H9 (cell line): ENCODE measurements at regions not wholly inside any gene's neighbourhood (a gene's known extent, or its start where the extent isn't known, plus 50 kb on each side); places are given as distances from the start of the nearest gene placed in this dataset.

Source experiments
- DNase-seq: peaks from one replicate; pipeline ENCODE4 v3.0.0-alpha.2; 2017
- H2AFZ ChIP-seq: one replicate; pipeline ENCODE4 v1.6.1; 2013; ENCODE audit warnings: mild to moderate bottlenecking, low read length, control low read depth, moderate library complexity
- H2AK5ac ChIP-seq: 2 replicates; pipeline ENCODE4 v1.6.1; 2013; ENCODE audit warnings: low read length, control low read depth, mixed read lengths; ENCODE audit not compliant: insufficient read length
- H2BK120ac ChIP-seq: one replicate; pipeline ENCODE4 v1.6.1; 2013; ENCODE audit warnings: low read depth, mild to moderate bottlenecking, low read length, control low read depth, inconsistent platforms; ENCODE audit not compliant: poor library complexity, severe bottlenecking
- H2BK12ac ChIP-seq: 2 replicates; pipeline ENCODE4 v1.6.1; 2013; ENCODE audit warnings: low read length, control low read depth, mixed read lengths, low read depth; ENCODE audit not compliant: insufficient read length
- H2BK15ac ChIP-seq: 2 replicates; pipeline ENCODE4 v1.6.1; 2013; ENCODE audit warnings: low read depth, low read length, control low read depth
- H2BK20ac ChIP-seq: one replicate; pipeline ENCODE4 v1.6.1; 2013; ENCODE audit warnings: low read depth, mild to moderate bottlenecking, low read length, control low read depth, inconsistent platforms; ENCODE audit not compliant: poor library complexity, severe bottlenecking
- H2BK5ac ChIP-seq: 2 replicates; pipeline ENCODE4 v1.6.1; 2013; ENCODE audit warnings: low read length, control low read depth, mixed read lengths; ENCODE audit not compliant: insufficient read length
- H3K14ac ChIP-seq: 2 replicates; pipeline ENCODE4 v1.6.1; 2013; ENCODE audit warnings: low read length, control low read depth; ENCODE audit not compliant: insufficient read depth
- H3K18ac ChIP-seq: 2 replicates; pipeline ENCODE4 v1.6.1; 2013; ENCODE audit warnings: low read depth, mild to moderate bottlenecking, mixed read lengths, low read length, control low read depth; ENCODE audit not compliant: insufficient read length
- H3K23ac ChIP-seq: 2 replicates; pipeline ENCODE4 v1.6.1; 2013; ENCODE audit warnings: low read length, control low read depth, mixed read lengths, low read depth; ENCODE audit not compliant: insufficient read length
- H3K23me2 ChIP-seq: 2 replicates; pipeline ENCODE4 v1.6.1; 2013; ENCODE audit warnings: low read depth, mild to moderate bottlenecking, mixed read lengths, low read length, control low read depth; ENCODE audit not compliant: insufficient read length, poor library complexity, severe bottlenecking
- H3K27ac ChIP-seq: 2 replicates; pipeline ENCODE4 v1.5.1; 2013; ENCODE audit warnings: low read length, control low read depth, mixed read lengths, low read depth; ENCODE audit not compliant: insufficient read length
- H3K27me3 ChIP-seq: 2 replicates; pipeline ENCODE4 v1.6.1; 2013; ENCODE audit warnings: low read length, control low read depth, inconsistent platforms; ENCODE audit not compliant: insufficient read depth
- H3K4ac ChIP-seq: 2 replicates; pipeline ENCODE4 v1.6.1; 2013; ENCODE audit warnings: low read depth, mild to moderate bottlenecking, control low read depth, inconsistent platforms, low read length, moderate library complexity
- H3K4me1 ChIP-seq: 2 replicates; pipeline ENCODE4 v1.6.1; 2013; ENCODE audit warnings: low read length, control low read depth, inconsistent platforms; ENCODE audit not compliant: insufficient read depth
- H3K4me2 ChIP-seq: 2 replicates; pipeline ENCODE4 v1.6.1; 2013; ENCODE audit warnings: low read length, control low read depth, mixed read lengths; ENCODE audit not compliant: insufficient read length, insufficient read depth
- H3K56ac ChIP-seq: 2 replicates; pipeline ENCODE4 v1.6.1; 2013; ENCODE audit warnings: low read depth, mild to moderate bottlenecking, mixed read lengths, low read length, control low read depth; ENCODE audit not compliant: insufficient read length
- H3K79me1 ChIP-seq: 2 replicates; pipeline ENCODE4 v1.6.1; 2013; ENCODE audit warnings: low read depth, mild to moderate bottlenecking, moderate library complexity, low read length, control low read depth, inconsistent platforms; ENCODE audit not compliant: insufficient read depth, poor library complexity, severe bottlenecking
- H3K79me2 ChIP-seq: 2 replicates; pipeline ENCODE4 v1.6.1; 2013; ENCODE audit warnings: low read length, control low read depth, inconsistent platforms; ENCODE audit not compliant: insufficient read depth
- H3K9ac ChIP-seq: 2 replicates; pipeline ENCODE4 v1.6.1; 2013; ENCODE audit warnings: low read length, control low read depth, mixed read lengths; ENCODE audit not compliant: insufficient read length; ENCODE audit errors: extremely low read depth
- H3K9me3 ChIP-seq: one replicate; pipeline ENCODE4 v1.6.1; 2013; ENCODE audit warnings: low read depth, low read length, inconsistent platforms; ENCODE audit not compliant: control insufficient read depth
- H3T11ph ChIP-seq: one replicate; pipeline ENCODE4 v1.6.1; 2013; ENCODE audit warnings: mild to moderate bottlenecking, low read length, control low read depth, inconsistent platforms
- H4K20me1 ChIP-seq: one replicate; pipeline ENCODE4 v1.6.1; 2013; ENCODE audit not compliant: control insufficient read depth, insufficient read length, insufficient read depth
- H4K5ac ChIP-seq: 2 replicates; pipeline ENCODE4 v1.6.1; 2013; ENCODE audit warnings: low read depth, mild to moderate bottlenecking, mixed read lengths, low read length, control low read depth; ENCODE audit not compliant: insufficient read length
- H4K8ac ChIP-seq: replicated peaks from 2 replicates; pipeline ENCODE4 v1.6.1; 2013; ENCODE audit warnings: low read length, control low read depth, mixed read lengths, low read depth; ENCODE audit not compliant: insufficient read length
- H4K91ac ChIP-seq: 2 replicates; pipeline ENCODE4 v1.6.1; 2013; ENCODE audit warnings: low read depth, mild to moderate bottlenecking, moderate library complexity, mixed read lengths, low read length, control low read depth; ENCODE audit not compliant: insufficient read length
- H3K27ac Mint-ChIP-seq, 3 experiments: 2 replicates in 2 of 3; 3 replicates in 1 of 3; pipeline ENCODE4 v1.8.0; 2020 to 2021; ENCODE audit warnings: mixed read lengths in 3 of 3, mild to moderate bottlenecking in 1 of 3, moderate library complexity in 1 of 3
- H3K27me3 Mint-ChIP-seq: 2 replicates; pipeline ENCODE4 v1.8.0; 2021; ENCODE audit warnings: low read depth, mild to moderate bottlenecking, moderate library complexity, mixed read lengths
- H3K36me3 Mint-ChIP-seq, 3 experiments: 2 replicates in 2 of 3; 3 replicates in 1 of 3; pipeline ENCODE4 v1.8.0; 2020 to 2021; ENCODE audit warnings: low read depth in 3 of 3, mixed read lengths in 3 of 3; ENCODE audit not compliant: insufficient read depth in 1 of 3
- H3K4me1 Mint-ChIP-seq, 2 experiments: 2 replicates each; pipeline ENCODE4 v1.8.0; 2020; ENCODE audit warnings: mixed read lengths in 2 of 2
- H3K4me3 Mint-ChIP-seq, 2 experiments: 2 replicates in 1 of 2; 3 replicates in 1 of 2; pipeline ENCODE4 v1.8.0; 2020 to 2021; ENCODE audit warnings: mild to moderate bottlenecking in 2 of 2, mixed read lengths in 2 of 2, moderate library complexity in 1 of 2
- H3K9me3 Mint-ChIP-seq, 2 experiments: 2 replicates in 1 of 2; 3 replicates in 1 of 2; pipeline ENCODE4 v1.8.0; 2020; ENCODE audit warnings: mild to moderate bottlenecking in 2 of 2, mixed read lengths in 2 of 2, moderate library complexity in 1 of 2
- WGBS: extraction: QIAGEN DNeasy Blood & Tissue Kit; methylation state at CpG from one replicate; pipeline ENCODE4 v1.1.7; 2013; ENCODE audit warnings: missing lambda C conversion rate, low lambda C conversion rate, mixed read lengths; ENCODE audit not compliant: insufficient read length; ENCODE audit errors: extremely low coverage; 5-methylcytosine and 5-hydroxymethylcytosine counted together
- TF ChIP-seq, protein P1 (sequence below): fragments of 200-600 bp; sonication (generic); conservative IDR thresholded peaks from 3 replicates; pipeline ENCODE4 v1.8.0; 2021; ENCODE audit warnings: antibody characterized with exemption, mild to moderate bottlenecking

DNA sequence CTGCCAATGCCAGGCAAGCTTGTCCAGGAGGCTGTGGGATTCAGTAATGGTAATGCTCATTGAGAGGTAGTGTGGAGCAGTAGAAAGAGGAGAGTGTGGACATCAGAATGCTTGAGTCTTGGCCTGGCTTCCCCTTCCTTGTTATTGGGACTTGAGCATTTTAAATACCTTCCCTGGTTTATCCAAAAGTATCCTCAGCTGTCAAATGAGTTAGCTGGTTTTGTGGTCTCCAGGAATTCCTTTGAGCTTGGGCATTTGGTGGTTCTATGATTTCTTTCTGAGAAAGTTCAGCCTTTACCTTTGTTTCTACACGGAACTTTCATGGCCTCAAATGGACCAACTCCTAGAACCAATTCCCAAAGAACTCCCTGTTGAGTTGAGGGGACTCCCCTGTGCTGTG, 264.3 kb downstream of the PTEN start:
- no peak overlapping the region for H2BK5ac ChIP-seq
- no peak overlapping the region for H2BK15ac ChIP-seq
- no peaks in the 10 kb centered on the region for H3K9me3 ChIP-seq
- Mint-ChIP-seq H3K4me3 (no peak overlapping the region), H3K4me1 (no peaks in the 10 kb centered on the region), H3K9me3 (no peaks in the 10 kb centered on the region; a peak in 2 of 5 replicates), H3K27ac (no peak overlapping the region), H3K36me3 (no peaks in the 10 kb centered on the region), H3K27me3 (no peaks in the 10 kb centered on the region; the same call in 1 of the 2 replicates)
- no peaks in the 10 kb centered on the region for H3K4me1 ChIP-seq
- no peak overlapping the region for H3K18ac ChIP-seq
- H2AFZ ChIP-seq = no peak overlapping the region
- H3K4ac ChIP-seq = no peak overlapping the region
- H2AK5ac ChIP-seq = no peak overlapping the region
- no peaks in the 10 kb centered on the region for H4K20me1 ChIP-seq
- no peak overlapping the region for H3K23ac ChIP-seq
- H4K91ac ChIP-seq = no peak overlapping the region
- H3K79me2 ChIP-seq = no peaks in the 10 kb centered on the region
- H3K9ac ChIP-seq = no peak overlapping the region
- no peak overlapping the region for H3K56ac ChIP-seq
- no peak overlapping the region for H3K4me2 ChIP-seq
- H3K14ac ChIP-seq = no peak overlapping the region
- no peaks in the 10 kb centered on the region for H3K79me1 ChIP-seq
- H3K27ac ChIP-seq = no peak overlapping the region
- H2BK12ac ChIP-seq = no peak overlapping the region
- no peak overlapping the region for H2BK20ac ChIP-seq
- TF ChIP-seq, protein P1, sequence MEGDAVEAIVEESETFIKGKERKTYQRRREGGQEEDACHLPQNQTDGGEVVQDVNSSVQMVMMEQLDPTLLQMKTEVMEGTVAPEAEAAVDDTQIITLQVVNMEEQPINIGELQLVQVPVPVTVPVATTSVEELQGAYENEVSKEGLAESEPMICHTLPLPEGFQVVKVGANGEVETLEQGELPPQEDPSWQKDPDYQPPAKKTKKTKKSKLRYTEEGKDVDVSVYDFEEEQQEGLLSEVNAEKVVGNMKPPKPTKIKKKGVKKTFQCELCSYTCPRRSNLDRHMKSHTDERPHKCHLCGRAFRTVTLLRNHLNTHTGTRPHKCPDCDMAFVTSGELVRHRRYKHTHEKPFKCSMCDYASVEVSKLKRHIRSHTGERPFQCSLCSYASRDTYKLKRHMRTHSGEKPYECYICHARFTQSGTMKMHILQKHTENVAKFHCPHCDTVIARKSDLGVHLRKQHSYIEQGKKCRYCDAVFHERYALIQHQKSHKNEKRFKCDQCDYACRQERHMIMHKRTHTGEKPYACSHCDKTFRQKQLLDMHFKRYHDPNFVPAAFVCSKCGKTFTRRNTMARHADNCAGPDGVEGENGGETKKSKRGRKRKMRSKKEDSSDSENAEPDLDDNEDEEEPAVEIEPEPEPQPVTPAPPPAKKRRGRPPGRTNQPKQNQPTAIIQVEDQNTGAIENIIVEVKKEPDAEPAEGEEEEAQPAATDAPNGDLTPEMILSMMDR = no peak
- no peak overlapping the region for H2BK120ac ChIP-seq
- H4K8ac ChIP-seq = no peak overlapping the region
- DNase-seq = no peak
- H3K27me3 ChIP-seq = no peaks in the 10 kb centered on the region
- H4K5ac ChIP-seq = no peak overlapping the region
- H3K23me2 ChIP-seq = no peaks in the 10 kb centered on the region
- WGBS = no CpG with 5 or more reads among the region's 1 CpG
- no peak overlapping the region for H3T11ph ChIP-seq
